Activated naive CD8-positive, alpha-beta T cell treated with anti-CD3 and anti-CD28 coated beads, Interleukin-2, amount 10 ng/mL, durations not matched to agents 7 days and 5 days (primary cell): ENCODE measurements at regions not wholly inside any gene's neighbourhood (a gene's known extent, or its start where the extent isn't known, plus 50 kb on each side); places are given as distances from the start of the nearest gene placed in this dataset.
A peak's percentile ranks its signal among the peaks of the same experiment; 100 is the strongest.
"Not testable (repeated sequence)": the region's sequence is repeated elsewhere in the genome, so short reads cannot be mapped to it uniquely, and the experiment has no call there.

Source experiments
- ATAC-seq: fragments of 150-1000 bp; cut with Tn5 transposase; one replicate; pipeline ENCODE4 v1.10.0; 2021; ENCODE audit warnings: low read depth, moderate library complexity
- POLR2A ChIA-PET: fragments of 350-600 bp; sonication (Branson Sonifier 250); formaldehyde crosslinking; loops from one replicate; lab custom pipeline; 2021; ENCODE audit warnings: antibody characterized with exemption; lab: Charles Lee
- DNase-seq: peaks from one replicate; pipeline ENCODE4 v3.0.0; 2021
- H3K27ac Mint-ChIP-seq: one replicate; pipeline ENCODE4 v1.8.0; 2022; ENCODE audit warnings: mild to moderate bottlenecking, mixed read lengths
- H3K27me3 Mint-ChIP-seq: one replicate; pipeline ENCODE4 v1.8.0; 2022; ENCODE audit warnings: mild to moderate bottlenecking, moderate library complexity, mixed read lengths
- H3K36me3 Mint-ChIP-seq: one replicate; pipeline ENCODE4 v1.8.0; 2021; ENCODE audit warnings: mild to moderate bottlenecking, mixed read lengths
- H3K4me1 Mint-ChIP-seq: one replicate; pipeline ENCODE4 v1.8.0; 2021; ENCODE audit warnings: mixed read lengths
- H3K4me3 Mint-ChIP-seq: one replicate; pipeline ENCODE4 v1.8.0; 2022; ENCODE audit warnings: mild to moderate bottlenecking, moderate library complexity, mixed read lengths
- H3K9me3 Mint-ChIP-seq: one replicate; pipeline ENCODE4 v1.8.0; 2021; ENCODE audit warnings: mixed read lengths

DNA sequence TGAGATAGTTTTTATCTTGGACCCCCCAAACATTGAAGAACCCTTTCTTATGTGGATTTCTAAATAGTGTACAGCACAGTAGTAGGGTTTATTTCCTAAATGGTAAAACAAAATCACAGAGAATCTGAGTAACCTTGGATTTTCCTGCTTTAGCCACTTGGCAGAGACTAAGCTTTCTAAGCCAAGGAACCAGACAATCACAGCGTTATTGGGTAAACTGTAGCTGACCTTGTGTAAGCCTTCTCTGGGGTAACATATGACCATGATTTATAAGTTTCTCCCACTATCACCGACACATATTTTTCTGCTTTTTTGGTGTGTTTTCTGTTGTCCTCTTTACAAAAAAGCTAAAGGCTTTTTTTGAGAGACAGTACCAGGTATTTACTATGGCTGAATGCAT lies 136.3 kb upstream of the PZP start:
- DNase-seq: no peak
- Mint-ChIP-seq H3K4me1 (peaks cover 41% of the 10 kb centered on the region), H3K4me3 (no peak overlapping the region), H3K27me3 (no peaks in the 10 kb centered on the region), H3K36me3 (peaks cover 18% of the 10 kb centered on the region), H3K27ac (no peak overlapping the region), H3K9me3 (no peaks in the 10 kb centered on the region)
- POLR2A ChIA-PET: no interaction called here
- no peak for ATAC-seq

DNA sequence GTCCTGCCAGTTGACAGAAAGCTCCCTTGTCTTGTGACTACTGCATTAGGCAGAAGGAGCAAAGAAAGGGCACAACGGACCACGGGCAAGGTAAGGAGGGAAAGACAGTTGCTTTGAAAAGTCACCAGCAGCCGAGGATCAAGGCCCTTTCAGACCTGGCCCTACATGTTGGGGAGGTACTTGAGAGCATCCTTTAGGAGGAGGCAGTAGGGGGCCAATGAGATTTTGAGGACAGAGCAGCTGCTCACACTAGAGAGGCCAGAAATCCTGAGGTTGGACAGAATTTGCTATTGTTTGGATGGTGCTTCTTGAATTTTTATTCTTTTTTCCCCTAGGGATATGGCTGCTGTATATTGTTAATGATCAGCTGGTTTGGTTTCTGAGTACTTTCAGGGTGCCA lies 135.5 kb upstream of the PZP start:
- no peak for ATAC-seq
- Mint-ChIP-seq H3K27me3 (no peaks in the 10 kb centered on the region), H3K4me1 (peaks cover 41% of the 10 kb centered on the region), H3K36me3 (peaks cover 16% of the 10 kb centered on the region), H3K27ac (no peak overlapping the region), H3K9me3 (no peaks in the 10 kb centered on the region), H3K4me3 (no peak overlapping the region)
- no peak for DNase-seq
- POLR2A ChIA-PET: no interaction called here

DNA sequence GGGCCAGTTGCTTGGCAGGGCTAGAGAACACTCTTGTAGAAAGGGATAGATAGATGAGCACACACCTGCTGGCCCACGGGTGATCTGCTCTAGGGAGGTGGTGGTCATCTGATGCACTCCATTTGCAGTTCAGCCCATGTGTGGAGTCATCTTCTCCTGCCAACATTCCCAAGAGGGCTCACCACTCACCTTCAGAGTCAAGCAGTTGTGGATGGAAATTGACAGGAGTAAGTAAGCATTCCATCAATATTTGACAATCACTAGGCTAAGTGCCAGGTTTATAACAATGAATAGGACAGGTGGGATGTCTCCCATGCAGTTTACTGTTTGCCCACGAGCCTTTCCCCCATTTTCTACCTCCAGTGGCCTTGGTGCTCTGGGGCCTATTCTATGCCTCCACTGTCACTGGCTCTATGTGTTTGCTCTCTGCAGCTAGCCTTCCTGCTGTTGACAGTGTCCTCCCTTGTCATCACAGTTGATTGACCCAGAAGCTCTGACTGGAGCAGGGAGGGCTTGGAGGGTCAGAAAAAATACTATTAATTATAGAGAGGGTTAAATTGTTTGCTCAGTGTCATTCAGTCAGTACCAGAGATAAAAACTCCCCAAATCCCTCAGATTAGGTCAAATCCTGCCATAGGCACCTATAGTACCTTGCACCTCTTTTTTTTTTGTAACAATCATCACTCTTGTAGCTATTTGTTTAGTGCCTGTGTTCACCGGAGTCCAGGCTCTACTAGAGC lies 134.6 kb upstream of the PZP start:
- Mint-ChIP-seq H3K9me3 (no peaks in the 10 kb centered on the region), H3K4me1 (peaks cover 41% of the 10 kb centered on the region), H3K36me3 (peaks cover 18% of the 10 kb centered on the region), H3K27ac (no peak overlapping the region), H3K4me3 (peak overlapping the region; percentile 33), H3K27me3 (peaks cover 2% of the 10 kb centered on the region)
- ATAC-seq: no peak
- POLR2A ChIA-PET: interaction anchor here (1.3 kb wide), 2 partner anchors 22 to 107 kb away, joined by 3 to 4 read pairs; no protein-coding TSS in a partner anchor
- DNase-seq: no peak

DNA sequence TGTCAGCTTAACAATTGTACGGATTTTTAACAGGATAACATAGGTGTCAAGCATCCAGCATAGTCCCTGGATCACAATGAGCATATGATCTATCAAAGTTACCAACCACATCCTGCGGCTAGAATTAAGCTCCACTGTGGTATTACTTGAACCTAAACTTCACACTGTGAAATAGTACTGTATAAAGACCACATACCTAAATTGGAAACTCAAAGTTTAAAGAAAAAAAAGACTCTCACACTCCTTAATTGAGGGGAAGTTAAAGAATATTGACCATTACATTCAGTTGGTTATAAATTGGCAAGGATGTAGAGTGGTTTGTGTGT lies 133.0 kb upstream of the PZP start:
- POLR2A ChIA-PET: interaction anchor here (0.7 to 1.2 kb wide), 2 partner anchors 22 to 474 kb away, joined by 5 read pairs; no protein-coding TSS in a partner anchor
- peaks cover 32% of the 10 kb centered on the region for H3K4me1 Mint-ChIP-seq
- ATAC-seq: peak; percentile 80
- peaks cover 22% of the 10 kb centered on the region for H3K36me3 Mint-ChIP-seq
- peaks cover 2% of the 10 kb centered on the region for H3K27me3 Mint-ChIP-seq
- peaks cover 5% of the 10 kb centered on the region for H3K9me3 Mint-ChIP-seq
- peak overlapping the region; percentile 74 for H3K27ac Mint-ChIP-seq
- DNase-seq: no peak
- H3K4me3 Mint-ChIP-seq: peak overlapping the region; percentile 45

DNA sequence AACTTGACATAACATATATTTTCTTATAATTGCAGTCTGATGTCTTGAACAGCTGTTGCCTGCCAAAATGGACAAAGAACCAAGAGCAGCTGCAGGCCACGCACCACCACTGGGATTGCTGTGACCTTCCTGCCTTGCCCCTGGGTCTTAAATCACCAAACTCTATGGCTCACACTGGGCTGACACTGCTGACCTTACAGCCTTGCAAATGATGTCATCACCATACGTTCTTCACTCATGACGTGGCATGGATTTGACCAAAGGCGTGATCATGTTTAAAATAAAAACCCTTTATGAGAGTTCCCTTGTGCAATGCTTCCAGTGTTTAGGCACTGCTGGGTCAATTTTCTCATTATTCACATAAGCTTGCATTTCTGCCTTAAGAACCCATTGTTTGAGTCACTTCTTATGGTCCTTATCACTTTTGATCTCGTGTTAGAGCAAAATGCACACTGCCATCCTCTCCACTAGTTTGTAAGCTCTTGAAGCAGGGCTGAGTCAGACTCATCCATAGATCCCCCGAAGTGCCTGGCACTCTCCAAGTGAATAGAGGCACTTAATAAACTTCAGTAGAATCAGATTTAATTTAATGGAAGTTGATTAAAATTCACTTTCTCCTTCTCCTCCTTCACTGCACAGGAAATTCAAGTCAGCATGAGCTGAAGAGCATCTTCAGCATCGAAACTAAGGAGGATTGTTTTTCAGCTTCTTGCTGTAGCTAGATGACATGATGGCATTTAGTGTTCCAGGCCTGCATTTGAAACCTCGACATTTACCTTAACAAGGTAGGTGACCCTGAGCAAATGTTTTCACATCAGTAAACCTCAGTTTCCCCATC lies 132.4 kb upstream of the PZP start:
- Mint-ChIP-seq H3K4me1 (peaks cover 28% of the 10 kb centered on the region), H3K36me3 (peaks cover 22% of the 10 kb centered on the region), H3K9me3 (peaks cover 7% of the 10 kb centered on the region), H3K27ac (no peak overlapping the region), H3K4me3 (no peak overlapping the region), H3K27me3 (peaks cover 2% of the 10 kb centered on the region)
- ATAC-seq (no peak), DNase-seq (no peak)
- POLR2A ChIA-PET: interaction anchor here (1.2 kb wide), 1 partner anchor 23 kb away, joined by 5 read pairs; no protein-coding TSS in a partner anchor

- POLR2A ChIA-PET: no interaction called here
- H3K27me3 Mint-ChIP-seq: peaks cover 2% of the 10 kb centered on the region
- peaks cover 7% of the 10 kb centered on the region for H3K9me3 Mint-ChIP-seq
- H3K27ac Mint-ChIP-seq: no peak overlapping the region
- no peak overlapping the region for H3K4me3 Mint-ChIP-seq
- peaks cover 19% of the 10 kb centered on the region for H3K36me3 Mint-ChIP-seq
- peaks cover 20% of the 10 kb centered on the region for H3K4me1 Mint-ChIP-seq
- DNase-seq (no peak), ATAC-seq (no peak)
These were observed 129.5 kb upstream of the PZP start for GRCh38 chr12:9337656-9338055.

DNA sequence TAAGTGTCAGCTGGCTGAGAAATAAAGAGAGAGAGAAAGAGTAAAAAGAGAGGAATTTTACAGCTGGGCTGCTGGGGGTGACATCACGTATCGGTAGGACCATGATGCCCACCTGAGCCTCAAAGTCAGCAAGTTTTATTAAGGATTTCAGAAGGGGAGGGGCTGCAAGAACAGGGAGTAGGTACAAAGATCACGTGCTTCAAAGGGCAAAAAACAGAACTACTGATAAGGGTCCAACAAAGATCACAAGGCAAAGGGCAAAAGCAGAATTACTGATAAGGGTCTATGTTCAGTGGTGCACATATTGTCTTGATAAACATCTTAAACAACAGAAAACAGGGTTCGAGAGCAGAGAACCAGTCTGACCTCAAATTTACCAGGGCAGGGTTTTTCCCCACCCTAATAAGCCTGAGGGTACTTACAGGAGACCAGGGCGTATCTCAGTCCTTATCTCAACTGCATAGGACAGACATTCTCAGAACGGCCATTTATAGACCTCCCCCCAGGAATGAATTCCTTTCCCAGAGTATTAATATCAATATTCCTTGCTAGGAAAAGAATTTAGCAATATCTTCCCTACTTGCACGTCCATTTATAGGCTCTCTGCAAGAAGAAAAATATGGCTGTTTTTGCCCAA lies 128.3 kb upstream of the PZP start:
- H3K9me3 Mint-ChIP-seq, H3K27ac Mint-ChIP-seq, POLR2A ChIA-PET, DNase-seq, H3K4me3 Mint-ChIP-seq, H3K27me3 Mint-ChIP-seq, ATAC-seq: not testable (repeated sequence)
- H3K36me3 Mint-ChIP-seq: peaks cover 16% of the 10 kb centered on the region
- peaks cover 11% of the 10 kb centered on the region for H3K4me1 Mint-ChIP-seq

DNA sequence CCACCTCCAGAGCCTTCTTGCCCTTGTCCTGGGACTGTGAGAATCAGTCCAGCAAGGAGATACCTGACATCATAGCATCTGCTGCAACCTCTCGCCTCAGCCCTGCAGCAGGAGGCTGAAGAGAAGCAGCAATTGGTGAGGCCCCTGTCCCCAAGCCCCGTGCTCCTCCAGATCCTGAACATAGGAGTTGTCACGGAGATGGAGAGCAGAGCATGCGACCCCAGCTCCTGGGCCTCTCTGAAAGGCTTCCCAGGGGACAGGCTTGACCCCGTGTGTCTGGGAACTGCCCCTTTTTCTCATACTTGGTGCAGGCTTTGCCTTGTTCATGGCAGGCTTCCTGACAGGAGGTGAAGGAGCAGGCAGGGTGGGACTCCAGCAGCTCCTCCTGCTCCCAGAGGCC lies 127.7 kb upstream of the PZP start:
- H3K4me1 Mint-ChIP-seq: peaks cover 11% of the 10 kb centered on the region
- ATAC-seq (no peak), DNase-seq (no peak)
- POLR2A ChIA-PET: no interaction called here
- peaks cover 14% of the 10 kb centered on the region for H3K36me3 Mint-ChIP-seq
- H3K9me3 Mint-ChIP-seq: peaks cover 7% of the 10 kb centered on the region
- H3K4me3 Mint-ChIP-seq: no peak overlapping the region
- H3K27me3 Mint-ChIP-seq: peaks cover 2% of the 10 kb centered on the region
- no peak overlapping the region for H3K27ac Mint-ChIP-seq

DNA sequence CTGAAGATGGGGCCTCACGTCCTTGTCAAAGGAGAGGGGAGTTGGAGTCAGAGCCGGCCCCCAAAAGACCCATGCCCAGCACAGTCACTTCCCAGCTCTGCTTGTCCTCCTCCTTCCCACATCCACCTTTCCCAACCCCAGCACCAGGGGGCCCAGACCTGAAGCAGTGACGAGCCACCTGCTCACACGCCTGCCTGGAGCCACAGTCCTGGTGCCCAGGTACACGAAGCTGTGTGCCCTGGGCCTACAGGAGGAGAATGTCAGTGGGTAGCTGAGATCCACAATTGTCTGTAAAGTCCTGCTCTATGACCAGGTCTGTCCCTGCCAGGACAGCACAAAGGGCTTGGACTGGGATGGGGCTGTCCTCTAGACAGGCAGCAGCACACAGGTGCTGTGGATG lies 126.8 kb upstream of the PZP start:
- ATAC-seq: no peak
- no peak for DNase-seq
- no peak overlapping the region for H3K27ac Mint-ChIP-seq
- peaks cover 9% of the 10 kb centered on the region for H3K4me1 Mint-ChIP-seq
- POLR2A ChIA-PET: no interaction called here
- H3K4me3 Mint-ChIP-seq: no peak overlapping the region
- peaks cover 7% of the 10 kb centered on the region for H3K9me3 Mint-ChIP-seq
- H3K36me3 Mint-ChIP-seq: peaks cover 14% of the 10 kb centered on the region
- peaks cover 2% of the 10 kb centered on the region for H3K27me3 Mint-ChIP-seq

- H3K27me3 Mint-ChIP-seq: peaks cover 2% of the 10 kb centered on the region
- H3K4me1 Mint-ChIP-seq: peaks cover 9% of the 10 kb centered on the region
- peaks cover 7% of the 10 kb centered on the region for H3K9me3 Mint-ChIP-seq
- H3K4me3 Mint-ChIP-seq: no peak overlapping the region
- POLR2A ChIA-PET: interaction anchor here (0.8 kb wide), 1 partner anchor 30 kb away, joined by 3 read pairs; no protein-coding TSS in a partner anchor
- peaks cover 14% of the 10 kb centered on the region for H3K36me3 Mint-ChIP-seq
- ATAC-seq: no peak
- H3K27ac Mint-ChIP-seq: no peak overlapping the region
- DNase-seq: no peak
These were observed 126.0 kb upstream of the PZP start for GRCh38 chr12:9334041-9334692.

- POLR2A ChIA-PET: interaction anchor here (0.8 kb wide), 1 partner anchor 31 kb away, joined by 3 read pairs; no protein-coding TSS in a partner anchor
These were observed 125.0 kb upstream of the PZP start for GRCh38 chr12:9333161-9333560.

GRCh38 chr12:9332564-9332963 lies 124.4 kb upstream of the PZP start:
- DNase-seq (no peak), ATAC-seq (no peak)
- Mint-ChIP-seq H3K4me3 (no peak overlapping the region), H3K27me3 (no peaks in the 10 kb centered on the region), H3K36me3 (peaks cover 16% of the 10 kb centered on the region), H3K9me3 (peaks cover 7% of the 10 kb centered on the region), H3K4me1 (peaks cover 16% of the 10 kb centered on the region), H3K27ac (no peak overlapping the region)
- POLR2A ChIA-PET: no interaction called here

More at GRCh38 chr12:9333161-9333560, 125.0 kb upstream of the PZP start:
- H3K27ac Mint-ChIP-seq: no peak overlapping the region
- ATAC-seq (no peak), DNase-seq (no peak)
- H3K4me1 Mint-ChIP-seq: peaks cover 13% of the 10 kb centered on the region
- H3K36me3 Mint-ChIP-seq: peaks cover 17% of the 10 kb centered on the region
- H3K4me3 Mint-ChIP-seq: no peak overlapping the region
- peaks cover 7% of the 10 kb centered on the region for H3K9me3 Mint-ChIP-seq
- peaks cover under 1% of the 10 kb centered on the region for H3K27me3 Mint-ChIP-seq

- H3K9me3 Mint-ChIP-seq: peaks cover 1% of the 10 kb centered on the region
- peaks cover 11% of the 10 kb centered on the region for H3K36me3 Mint-ChIP-seq
- H3K27ac Mint-ChIP-seq: peak overlapping the region; percentile 53
- peak overlapping the region; percentile 6 for H3K4me3 Mint-ChIP-seq
- peak; percentile 62 for ATAC-seq
- no peaks in the 10 kb centered on the region for H3K27me3 Mint-ChIP-seq
- POLR2A ChIA-PET: interaction anchor here (0.7 kb wide), 1 partner anchor 317 kb away, joined by 3 read pairs; no protein-coding TSS in a partner anchor
- peaks cover 23% of the 10 kb centered on the region for H3K4me1 Mint-ChIP-seq
- DNase-seq: peak; percentile 82
These were observed 123.0 kb upstream of the PZP start for GRCh38 chr12:9331218-9331626.
